PFSK-1 (cell line): ENCODE measurements at regions not wholly inside any gene's neighbourhood (a gene's known extent, or its start where the extent isn't known, plus 50 kb on each side); places are given as distances from the start of the nearest gene placed in this dataset.

Experiments used
- FOXP2 ChIP-seq: optimal IDR thresholded peaks from 2 replicates; pipeline ENCODE3; 2011; ENCODE audit warnings: borderline replicate concordance, control low read depth, inconsistent platforms; ENCODE audit not compliant: insufficient read depth; ENCODE audit errors: extremely low read length, extremely low read depth
- POLR2AphosphoS5 ChIP-seq: IDR thresholded peaks from 2 replicates; pipeline ENCODE4 v1.6.1; 2012; ENCODE audit warnings: low read depth, mild to moderate bottlenecking, control low read depth, low read length, moderate library complexity
- SIN3A ChIP-seq: IDR thresholded peaks from 2 replicates; pipeline ENCODE4 v1.6.1; 2012; ENCODE audit warnings: mild to moderate bottlenecking, low read length, moderate library complexity, borderline replicate concordance; ENCODE audit not compliant: insufficient read depth
- TAF1 ChIP-seq: IDR thresholded peaks from 2 replicates; pipeline ENCODE4 v1.6.1; 2012; ENCODE audit warnings: low read length, control low read depth, borderline replicate concordance; ENCODE audit not compliant: insufficient read depth
- TF ChIP-seq, protein P1 (sequence below), 2 experiments: IDR thresholded peaks; 2 replicates each; pipeline versions ENCODE4 v1.6.1 to v1.8.0; 2011 to 2012; ENCODE audit warnings: low read depth in 2 of 2, low read length in 2 of 2, control low read depth in 1 of 2, inconsistent platforms in 1 of 2, mild to moderate bottlenecking in 1 of 2, moderate library complexity in 1 of 2; ENCODE audit not compliant: insufficient read depth in 1 of 2

DNA sequence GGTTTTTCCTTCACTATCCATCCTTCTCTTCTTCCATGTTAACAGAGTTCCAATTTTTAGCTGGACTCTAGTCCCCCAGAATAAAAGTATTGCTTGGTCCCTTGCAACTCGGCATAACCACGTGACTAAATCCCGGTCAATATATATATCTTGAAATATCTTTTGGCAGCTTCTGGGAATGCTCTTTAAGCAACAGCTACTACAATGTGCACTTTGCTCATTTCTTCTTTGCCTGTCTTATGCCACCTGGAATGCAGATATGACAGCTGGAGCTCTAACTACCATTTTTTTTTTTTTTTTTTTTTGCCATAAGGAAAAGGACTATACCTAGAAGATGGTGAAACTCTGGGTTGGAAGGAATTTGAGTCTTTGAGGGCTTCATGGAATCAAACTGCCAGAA is 82.6 kb downstream of the GCNT4 start:
- TF ChIP-seq TAF1 (no peak), POLR2AphosphoS5 (no peak), SIN3A (no peak), FOXP2 (no peak)
- TF ChIP-seq, protein P1, sequence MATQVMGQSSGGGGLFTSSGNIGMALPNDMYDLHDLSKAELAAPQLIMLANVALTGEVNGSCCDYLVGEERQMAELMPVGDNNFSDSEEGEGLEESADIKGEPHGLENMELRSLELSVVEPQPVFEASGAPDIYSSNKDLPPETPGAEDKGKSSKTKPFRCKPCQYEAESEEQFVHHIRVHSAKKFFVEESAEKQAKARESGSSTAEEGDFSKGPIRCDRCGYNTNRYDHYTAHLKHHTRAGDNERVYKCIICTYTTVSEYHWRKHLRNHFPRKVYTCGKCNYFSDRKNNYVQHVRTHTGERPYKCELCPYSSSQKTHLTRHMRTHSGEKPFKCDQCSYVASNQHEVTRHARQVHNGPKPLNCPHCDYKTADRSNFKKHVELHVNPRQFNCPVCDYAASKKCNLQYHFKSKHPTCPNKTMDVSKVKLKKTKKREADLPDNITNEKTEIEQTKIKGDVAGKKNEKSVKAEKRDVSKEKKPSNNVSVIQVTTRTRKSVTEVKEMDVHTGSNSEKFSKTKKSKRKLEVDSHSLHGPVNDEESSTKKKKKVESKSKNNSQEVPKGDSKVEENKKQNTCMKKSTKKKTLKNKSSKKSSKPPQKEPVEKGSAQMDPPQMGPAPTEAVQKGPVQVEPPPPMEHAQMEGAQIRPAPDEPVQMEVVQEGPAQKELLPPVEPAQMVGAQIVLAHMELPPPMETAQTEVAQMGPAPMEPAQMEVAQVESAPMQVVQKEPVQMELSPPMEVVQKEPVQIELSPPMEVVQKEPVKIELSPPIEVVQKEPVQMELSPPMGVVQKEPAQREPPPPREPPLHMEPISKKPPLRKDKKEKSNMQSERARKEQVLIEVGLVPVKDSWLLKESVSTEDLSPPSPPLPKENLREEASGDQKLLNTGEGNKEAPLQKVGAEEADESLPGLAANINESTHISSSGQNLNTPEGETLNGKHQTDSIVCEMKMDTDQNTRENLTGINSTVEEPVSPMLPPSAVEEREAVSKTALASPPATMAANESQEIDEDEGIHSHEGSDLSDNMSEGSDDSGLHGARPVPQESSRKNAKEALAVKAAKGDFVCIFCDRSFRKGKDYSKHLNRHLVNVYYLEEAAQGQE (IDR thresholded peaks at IDR 0.05; ENCODE audit: insufficient read depth in 1 of 2, low read depth in 2 of 2, low read length in 2 of 2), result no peak

DNA sequence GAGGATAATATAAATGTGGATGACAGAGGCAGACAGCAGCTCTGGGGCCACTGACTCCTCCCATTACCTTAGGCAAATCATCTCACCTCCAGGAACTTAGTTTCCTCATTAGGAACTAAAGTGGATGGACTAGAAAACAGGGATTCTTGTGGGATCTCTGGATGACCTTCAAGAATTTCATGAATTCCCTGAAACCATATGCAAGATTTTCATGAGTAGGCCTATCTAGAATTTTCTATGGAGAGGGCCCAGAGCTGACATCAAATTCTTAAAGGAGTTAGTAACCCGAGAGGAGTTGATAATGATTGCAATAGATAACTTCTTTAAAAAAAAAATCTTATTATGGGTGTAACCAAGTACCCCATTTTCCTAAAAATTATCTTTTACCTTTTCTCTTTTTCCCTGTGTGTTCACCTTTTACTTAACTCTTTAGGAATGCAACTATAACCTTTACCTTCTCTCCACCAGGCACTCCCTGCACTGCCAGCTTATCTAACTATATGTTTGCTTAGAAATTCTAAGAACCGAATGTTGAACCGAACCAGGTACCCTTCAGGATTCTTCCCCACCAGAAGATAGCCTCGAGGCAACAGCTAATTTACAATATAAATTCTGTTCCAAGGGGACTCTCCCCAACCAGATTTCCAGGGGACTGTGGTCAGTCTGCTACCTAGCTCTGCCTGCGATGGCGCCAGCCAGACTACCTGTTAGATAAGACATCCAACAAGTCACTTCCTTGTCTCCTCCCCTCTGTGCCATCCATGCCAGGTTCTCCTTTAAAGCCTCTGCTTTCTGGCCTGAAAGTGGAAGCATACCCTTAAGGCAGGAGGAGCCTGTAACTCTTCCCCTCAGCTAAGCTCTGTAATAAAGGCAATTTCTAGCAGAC is 86.0 kb downstream of the GCNT4 start:
- TF ChIP-seq SIN3A (no peak), FOXP2 (no peak), TAF1 (no peak), POLR2AphosphoS5 (no peak)
- TF ChIP-seq, protein P1 (IDR thresholded peaks at IDR 0.05; ENCODE audit: insufficient read depth in 1 of 2, low read depth in 2 of 2, low read length in 2 of 2), result no peak

- TF ChIP-seq FOXP2 (no peak), POLR2AphosphoS5 (no peak), SIN3A (no peak), TAF1 (no peak)
- TF ChIP-seq, protein P1 (IDR thresholded peaks at IDR 0.05; ENCODE audit: insufficient read depth in 1 of 2, low read depth in 2 of 2, low read length in 2 of 2), result no peak
Observed at GRCh38 chr5:74963407-74963806, 89.0 kb downstream of the GCNT4 start.

DNA sequence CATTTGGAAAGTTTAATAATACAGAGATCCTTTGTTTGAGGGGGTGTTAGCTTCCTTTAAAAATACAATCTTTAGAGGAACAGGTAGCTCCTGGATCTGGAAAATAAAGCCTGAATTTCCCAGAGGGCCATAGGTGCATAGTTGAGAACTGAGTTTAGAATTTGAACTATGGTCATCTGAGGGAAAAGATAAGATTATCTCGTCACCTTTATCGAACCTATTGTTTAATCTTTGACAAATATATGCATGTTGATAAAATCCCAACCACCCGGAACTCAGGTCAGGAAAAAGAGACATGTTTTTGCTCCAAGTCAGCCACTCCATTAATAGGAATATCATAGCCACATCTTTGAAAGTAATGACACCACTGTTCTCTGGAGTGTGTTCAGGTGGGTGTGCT is 91.7 kb upstream of the FAM169A start:
- TF ChIP-seq FOXP2 (no peak), POLR2AphosphoS5 (no peak), SIN3A (no peak), TAF1 (no peak)
- TF ChIP-seq, protein P1 (IDR thresholded peaks at IDR 0.05; ENCODE audit: insufficient read depth in 1 of 2, low read depth in 2 of 2, low read length in 2 of 2), result no peak
